ENCODE measurements at regions not wholly inside any gene's neighbourhood (a gene's known extent, or its start where the extent isn't known, plus 50 kb on each side); places are given as distances from the start of the nearest gene placed in this dataset.

DNA sequence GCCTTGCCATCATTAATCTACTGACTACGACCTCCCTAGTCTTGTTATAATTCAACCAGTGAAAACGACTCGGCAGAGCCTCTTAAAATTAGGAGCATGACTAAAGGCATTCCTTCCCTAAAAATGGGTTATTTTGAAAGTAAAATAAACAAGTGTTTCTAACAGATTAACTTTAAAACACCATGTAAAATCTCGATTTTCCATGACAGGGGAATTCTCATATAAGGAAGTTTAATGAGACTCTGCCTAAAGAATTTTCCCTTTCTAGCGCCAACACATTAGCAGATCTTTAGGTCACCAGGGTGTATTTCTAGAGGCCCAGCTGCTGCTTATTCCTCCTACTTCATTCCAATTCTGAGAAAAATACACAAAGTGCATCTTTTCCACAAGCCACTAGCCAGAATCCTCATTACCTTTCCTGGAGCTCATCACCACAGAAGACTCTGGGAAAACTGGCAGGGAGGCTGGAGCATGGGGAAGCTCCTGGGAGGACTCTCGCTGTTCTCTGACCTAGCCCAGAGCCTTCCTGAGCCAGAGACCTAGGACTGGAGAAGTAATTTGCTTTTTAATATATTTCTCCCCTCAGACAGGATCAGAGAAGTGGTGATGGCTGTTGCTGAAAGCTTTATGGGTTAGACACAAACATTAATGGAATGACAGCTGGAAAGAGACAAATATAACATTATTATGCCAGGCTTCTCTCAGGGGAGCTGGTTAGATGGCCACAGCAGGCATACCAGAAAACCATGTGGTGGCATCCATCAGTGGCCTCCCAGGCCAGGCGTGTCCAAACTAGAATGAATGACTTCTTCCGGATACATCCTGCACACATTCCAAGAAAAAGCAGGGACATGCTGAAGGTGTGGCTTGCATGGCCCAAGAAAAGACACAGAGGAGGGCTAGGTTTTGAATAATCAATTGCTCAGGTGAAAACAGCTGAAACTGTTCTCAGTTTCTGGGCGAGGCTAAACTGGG lies 63.6 kb upstream of the CTTNBP2NL start:
- ChIA-PET CTCF (ENCODE audit: low intra/inter-chr PET ratio) (no interaction called here), POLR2A (interaction anchor here (0.6 to 1.6 kb wide), 3 partner anchors 9 to 50 kb away, joined by 3 read pairs; no protein-coding TSS in a partner anchor)
- no peak overlapping the region for H2AFZ ChIP-seq (ENCODE audit: low read depth, low read length)
- no peak overlapping the region for H3K4me3 ChIP-seq
- DNase-seq (ENCODE audit: extremely low read depth in 1 of 4, low spot score in 3 of 4) = no peak
- peaks cover 3 to 17% of the 10 kb centered on the region in 2 experiments; a peak in 3 of 5 replicates for H3K27me3 ChIP-seq (ENCODE audit: control insufficient read depth in 2 of 2, insufficient read depth in 2 of 2, low read length in 2 of 2)
- 2% methylated on average over 9 of the region's 9 CpGs for WGBS (ENCODE audit: insufficient coverage, low coverage, missing lambda C conversion rate)
- H3K9me3 ChIP-seq (replicated peaks; ENCODE audit: control insufficient read depth, insufficient read depth, low read depth, low read length) = no peaks in the 10 kb centered on the region
- no peak overlapping the region for H3K9ac ChIP-seq (ENCODE audit: insufficient read depth in 1 of 2, low read depth in 2 of 2, low read length in 2 of 2)
- no peak for FAIRE-seq
- H3K9me1 ChIP-seq (ENCODE audit: control insufficient read depth, insufficient read depth, low read length) = no peaks in the 10 kb centered on the region
- intact Hi-C loops (cut with micrococcal nuclease) = no loop called here
- no TSS peak for BruUV-seq (replicated peaks)
- H3K36me3 ChIP-seq (ENCODE audit: control insufficient read depth, insufficient read depth, low read length) = no peaks in the 10 kb centered on the region
- TF ChIP-seq MYNN (IDR thresholded peaks at IDR 0.05) = no peak
- TF ChIP-seq MYNN (CRISPR knock-in tag; IDR thresholded peaks at IDR 0.05) = no peak
- TF ChIP-seq CHD2 (IDR thresholded peaks at IDR 0.05; ENCODE audit: low read depth, low read length) = no peak
- no peak for TF ChIP-seq SMAD2 (IDR thresholded peaks at IDR 0.05; ENCODE audit: low read depth, low read length)
- TF ChIP-seq ZNF561 (CRISPR knock-in tag; conservative IDR thresholded peaks at IDR 0.05) = no peak
- TF ChIP-seq POLR3A (IDR thresholded peaks at IDR 0.05; ENCODE audit: borderline replicate concordance, extremely low read depth, insufficient read depth, insufficient read length) = no peak
- TF ChIP-seq FOXM1 (IDR thresholded peaks at IDR 0.05; ENCODE audit: low read depth) = no peak
- TF ChIP-seq FOXM1 (CRISPR knock-in tag; IDR thresholded peaks at IDR 0.05; ENCODE audit: low read depth) = no peak
- TF ChIP-seq, protein P1, sequence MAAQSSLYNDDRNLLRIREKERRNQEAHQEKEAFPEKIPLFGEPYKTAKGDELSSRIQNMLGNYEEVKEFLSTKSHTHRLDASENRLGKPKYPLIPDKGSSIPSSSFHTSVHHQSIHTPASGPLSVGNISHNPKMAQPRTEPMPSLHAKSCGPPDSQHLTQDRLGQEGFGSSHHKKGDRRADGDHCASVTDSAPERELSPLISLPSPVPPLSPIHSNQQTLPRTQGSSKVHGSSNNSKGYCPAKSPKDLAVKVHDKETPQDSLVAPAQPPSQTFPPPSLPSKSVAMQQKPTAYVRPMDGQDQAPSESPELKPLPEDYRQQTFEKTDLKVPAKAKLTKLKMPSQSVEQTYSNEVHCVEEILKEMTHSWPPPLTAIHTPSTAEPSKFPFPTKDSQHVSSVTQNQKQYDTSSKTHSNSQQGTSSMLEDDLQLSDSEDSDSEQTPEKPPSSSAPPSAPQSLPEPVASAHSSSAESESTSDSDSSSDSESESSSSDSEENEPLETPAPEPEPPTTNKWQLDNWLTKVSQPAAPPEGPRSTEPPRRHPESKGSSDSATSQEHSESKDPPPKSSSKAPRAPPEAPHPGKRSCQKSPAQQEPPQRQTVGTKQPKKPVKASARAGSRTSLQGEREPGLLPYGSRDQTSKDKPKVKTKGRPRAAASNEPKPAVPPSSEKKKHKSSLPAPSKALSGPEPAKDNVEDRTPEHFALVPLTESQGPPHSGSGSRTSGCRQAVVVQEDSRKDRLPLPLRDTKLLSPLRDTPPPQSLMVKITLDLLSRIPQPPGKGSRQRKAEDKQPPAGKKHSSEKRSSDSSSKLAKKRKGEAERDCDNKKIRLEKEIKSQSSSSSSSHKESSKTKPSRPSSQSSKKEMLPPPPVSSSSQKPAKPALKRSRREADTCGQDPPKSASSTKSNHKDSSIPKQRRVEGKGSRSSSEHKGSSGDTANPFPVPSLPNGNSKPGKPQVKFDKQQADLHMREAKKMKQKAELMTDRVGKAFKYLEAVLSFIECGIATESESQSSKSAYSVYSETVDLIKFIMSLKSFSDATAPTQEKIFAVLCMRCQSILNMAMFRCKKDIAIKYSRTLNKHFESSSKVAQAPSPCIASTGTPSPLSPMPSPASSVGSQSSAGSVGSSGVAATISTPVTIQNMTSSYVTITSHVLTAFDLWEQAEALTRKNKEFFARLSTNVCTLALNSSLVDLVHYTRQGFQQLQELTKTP (IDR thresholded peaks at IDR 0.05; ENCODE audit: low read depth in 1 of 2, partially characterized antibody in 2 of 2) = no peak
- no peak for TF ChIP-seq ETV1 (tag; conservative IDR thresholded peaks at IDR 0.05; ENCODE audit: low read depth)
- no peak for TF ChIP-seq SMAD3 (CRISPR knock-in tag; conservative IDR thresholded peaks at IDR 0.05)
- no peak for TF ChIP-seq HIVEP1 (CRISPR knock-in tag; IDR thresholded peaks at IDR 0.05)
- TF ChIP-seq ZNF277 (CRISPR knock-in tag; IDR thresholded peaks at IDR 0.05; ENCODE audit: borderline replicate concordance) = no peak
- H4K20me1 ChIP-seq (replicated peaks; ENCODE audit: control insufficient read depth, insufficient read depth, low read length) = no peaks in the 10 kb centered on the region
- H3K79me2 ChIP-seq (ENCODE audit: control insufficient read depth, insufficient read depth, low read length) = no peaks in the 10 kb centered on the region
- no peak overlapping the region for H3K27ac ChIP-seq (ENCODE audit: extremely low read depth, low read depth, low read length)
- H3K4me2 ChIP-seq (ENCODE audit: insufficient read depth, low read length) = no peak overlapping the region
- in situ Hi-C loops (cut with MboI) = loop anchor here (25.0 kb wide), 1 partner anchor 845 kb away; no protein-coding TSS in a partner anchor
- ATAC-seq = no peak
- no peaks in the 10 kb centered on the region for H3K4me1 ChIP-seq (replicated peaks in 1 of 2; ENCODE audit: control insufficient read depth in 2 of 2, insufficient read depth in 2 of 2, low read length in 2 of 2)

All from K562 (cell line).